ENCODE measurements at regions not wholly inside any gene's neighbourhood (a gene's known extent, or its start where the extent isn't known, plus 50 kb on each side); places are given as distances from the start of the nearest gene placed in this dataset. TPM values are rescaled to one million over a fixed set of nuclear protein-coding genes. Genes with fewer than 3 reads are reported as not detected.

Small RNA genes lying in the stretch of these regions (microRNA-seq; reads per million reads assigned to microRNA genes)
- not detected for gene MIR4418 (ENCODE audit: borderline number of aligned reads)
